Gastrocnemius medialis (tissue), 4 donors: ENCODE measurements at regions not wholly inside any gene's neighbourhood (a gene's known extent, or its start where the extent isn't known, plus 50 kb on each side); places are given as distances from the start of the nearest gene placed in this dataset.

Experiments
- CTCF ChIP-seq, 5 experiments: fragments of 450-650 bp in 3 of 5; fragments of 200-600 bp in 2 of 5; sonication (generic) in 2 of 5; IDR thresholded peaks in 4 of 5; conservative IDR thresholded peaks in 1 of 5; 1 replicate in 4 of 5; 2 replicates in 1 of 5; pipeline ENCODE4 v1.5.1; 2016 to 2019; ENCODE audit warnings: antibody characterized with exemption in 5 of 5, mild to moderate bottlenecking in 3 of 5, moderate library complexity in 3 of 5
- POLR2A ChIP-seq, 2 donors: fragments of 450-650 bp; IDR thresholded peaks; one replicate each; pipeline ENCODE4 v1.6.1; 2017; ENCODE audit warnings: antibody characterized with exemption in 2 of 2, mild to moderate bottlenecking in 2 of 2, moderate library complexity in 2 of 2

DNA sequence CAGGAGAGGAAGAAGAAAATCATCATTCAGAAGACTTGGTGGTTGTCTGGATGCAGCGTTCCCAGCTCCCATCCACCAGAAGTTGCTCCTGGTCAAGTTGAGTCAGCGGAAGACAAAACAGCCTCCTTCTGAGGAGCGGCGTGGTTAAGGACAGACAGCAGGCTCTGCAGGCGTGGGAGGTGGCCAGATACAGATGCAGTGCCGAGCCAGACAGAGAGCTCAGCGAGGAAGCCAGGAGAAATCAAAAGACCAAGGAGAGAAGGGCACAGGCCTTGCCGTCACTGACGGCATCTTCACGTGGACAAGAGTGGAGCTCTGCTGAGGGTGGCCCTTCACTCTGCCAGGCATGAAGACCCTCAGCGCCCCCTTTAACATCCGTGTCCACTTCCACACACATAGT, 158.5 kb downstream of the THBS2 start:
- TF ChIP-seq POLR2A (IDR thresholded peaks at IDR 0.05) (no peak), CTCF (IDR thresholded peaks at IDR 0.05 in 4 of 5, conservative IDR thresholded peaks at IDR 0.05 in 1 of 5) (no peak)
